Liver (tissue), 8 donors: ENCODE measurements at regions not wholly inside any gene's neighbourhood (a gene's known extent, or its start where the extent isn't known, plus 50 kb on each side); places are given as distances from the start of the nearest gene placed in this dataset.

Experiments used
- DNase-seq: peaks from one replicate; pipeline ENCODE4 v3.0.0-alpha.2; 2017; ENCODE audit warnings: low spot score
- H3K27ac ChIP-seq, 2 donors: one replicate each; pipeline ENCODE4 v1.7.0; 2013; ENCODE audit warnings: inconsistent platforms in 2 of 2, low read length in 2 of 2, control low read depth in 1 of 2, low read depth in 1 of 2, mild to moderate bottlenecking in 1 of 2
- H3K27me3 ChIP-seq, 4 donors: one replicate each; pipeline versions ENCODE4 v1.6.1 to v1.7.0; 2013; ENCODE audit warnings: low read length in 3 of 4, inconsistent platforms in 1 of 4, mild to moderate bottlenecking in 1 of 4, moderate library complexity in 1 of 4; ENCODE audit not compliant: control insufficient read depth in 4 of 4, insufficient read depth in 4 of 4
- H3K36me3 ChIP-seq, 4 donors: one replicate each; pipeline versions ENCODE4 v1.6.1 to v1.7.0; 2013; ENCODE audit warnings: low read length in 3 of 4, mild to moderate bottlenecking in 3 of 4, low read depth in 1 of 4, moderate library complexity in 1 of 4; ENCODE audit not compliant: control insufficient read depth in 4 of 4, insufficient read depth in 3 of 4
- H3K4me1 ChIP-seq, 4 donors: one replicate each; pipeline versions ENCODE4 v1.6.1 to v1.7.0; 2013; ENCODE audit warnings: low read length in 3 of 4, mild to moderate bottlenecking in 3 of 4, moderate library complexity in 1 of 4; ENCODE audit not compliant: control insufficient read depth in 4 of 4, insufficient read depth in 4 of 4
- H3K4me3 ChIP-seq, 3 donors: one replicate each; pipeline versions ENCODE4 v1.6.1 to v1.7.0; 2013; ENCODE audit warnings: low read length in 3 of 3, control low read depth in 1 of 3, low read depth in 1 of 3, mild to moderate bottlenecking in 1 of 3
- H3K9ac ChIP-seq, 2 donors: one replicate each; pipeline ENCODE4 v1.7.0; 2013; ENCODE audit warnings: low read length in 2 of 2, mild to moderate bottlenecking in 2 of 2, moderate library complexity in 2 of 2, control low read depth in 1 of 2, low read depth in 1 of 2
- H3K9me3 ChIP-seq, 4 donors: one replicate each; pipeline versions ENCODE4 v1.6.1 to v1.7.0; 2013; ENCODE audit warnings: low read length in 3 of 4; ENCODE audit not compliant: control insufficient read depth in 4 of 4
- ATF3 ChIP-seq: IDR thresholded peaks from 2 replicates; pipeline ENCODE4 v1.6.1; 2016; ENCODE audit warnings: antibody characterized with exemption
- CTCF ChIP-seq: fragments of 150-350 bp; IDR thresholded peaks from 2 replicates; pipeline ENCODE4 v1.5.1; 2017; ENCODE audit warnings: improper control_type of control experiment, low read depth, low read length; ENCODE audit not compliant: missing input control
- EGR1 ChIP-seq, 2 donors: IDR thresholded peaks; 2 replicates each; pipeline ENCODE4 v1.6.1; 2016 to 2018; ENCODE audit warnings: antibody characterized with exemption in 2 of 2, low read depth in 2 of 2
- FOXA1 ChIP-seq: IDR thresholded peaks from 2 replicates; pipeline ENCODE4 v1.6.1; 2016; ENCODE audit warnings: antibody characterized with exemption
- FOXA2 ChIP-seq: IDR thresholded peaks from 2 replicates; pipeline ENCODE4 v1.6.1; 2016; ENCODE audit warnings: antibody characterized with exemption
- GABPA ChIP-seq, 2 donors: IDR thresholded peaks in 1 of 2; conservative IDR thresholded peaks in 1 of 2; 2 replicates each; pipeline ENCODE4 v1.6.1; 2016; ENCODE audit warnings: antibody characterized with exemption in 2 of 2, mild to moderate bottlenecking in 1 of 2, moderate library complexity in 1 of 2
- HNF4A ChIP-seq, 2 donors: conservative IDR thresholded peaks; 2 replicates each; pipeline ENCODE4 v1.6.1; 2016; ENCODE audit warnings: antibody characterized with exemption in 2 of 2, mild to moderate bottlenecking in 2 of 2
- HNF4G ChIP-seq: IDR thresholded peaks from 2 replicates; pipeline ENCODE4 v1.6.1; 2016; ENCODE audit warnings: antibody characterized with exemption
- JUND ChIP-seq, 2 donors: IDR thresholded peaks; 2 replicates each; pipeline ENCODE4 v1.6.1; 2016; ENCODE audit warnings: antibody characterized with exemption in 2 of 2
- MAX ChIP-seq: IDR thresholded peaks from 2 replicates; pipeline ENCODE4 v1.6.1; 2016; ENCODE audit warnings: antibody characterized with exemption
- NR2F2 ChIP-seq: IDR thresholded peaks from 2 replicates; pipeline ENCODE4 v1.6.1; 2016; ENCODE audit warnings: antibody characterized with exemption
- RAD21 ChIP-seq, 2 donors: IDR thresholded peaks; 2 replicates each; pipeline ENCODE4 v1.6.1; 2016; ENCODE audit warnings: antibody characterized with exemption in 2 of 2, mild to moderate bottlenecking in 2 of 2
- REST ChIP-seq: IDR thresholded peaks from 2 replicates; pipeline ENCODE4 v1.6.1; 2016; ENCODE audit warnings: antibody characterized with exemption, mild to moderate bottlenecking
- RXRA ChIP-seq, 2 donors: IDR thresholded peaks; 2 replicates each; pipeline ENCODE4 v1.6.1; 2017 to 2018; ENCODE audit warnings: antibody characterized with exemption in 2 of 2, mild to moderate bottlenecking in 1 of 2
- SP1 ChIP-seq: IDR thresholded peaks from 2 replicates; pipeline ENCODE4 v1.6.1; 2018; ENCODE audit warnings: antibody characterized with exemption, mild to moderate bottlenecking
- TAF1 ChIP-seq: conservative IDR thresholded peaks from 2 replicates; pipeline ENCODE4 v1.6.1; 2016; ENCODE audit warnings: antibody characterized with exemption, mild to moderate bottlenecking
- ZBTB33 ChIP-seq: IDR thresholded peaks from 2 replicates; pipeline ENCODE4 v1.6.1; 2016; ENCODE audit warnings: antibody characterized with exemption
- WGBS: extraction: QIAGEN DNeasy Blood & Tissue Kit; methylation state at CpG from one replicate; pipeline ENCODE4 v1.1.7; 2013; 5-methylcytosine and 5-hydroxymethylcytosine counted together
- donor health status: healthy.
- donor health status: healthy.
- donor health status: healthy.
- donor health status: healthy.
- donor health status: healthy.

- TF ChIP-seq MAX = no peak
Measured at GRCh38 chr5:4255441-4255840, 659.8 kb downstream of the IRX1 start (continued).

- Histone ChIP-seq H3K4me3 (no peak overlapping the region), H3K9me3 (peaks cover 0 to 3% (median 0%) of the 10 kb centered on the region in 4 donors), H3K27me3 (no peaks in the 10 kb centered on the region), H3K9ac (no peak overlapping the region), H3K27ac (no peak overlapping the region), H3K4me1 (no peaks in the 10 kb centered on the region), H3K36me3 (no peaks in the 10 kb centered on the region)
- 83% methylated on average over 4 of the region's 4 CpGs for WGBS
- DNase-seq = no peak
- TF ChIP-seq GABPA (IDR thresholded peaks at IDR 0.05 in 1 of 2, conservative IDR thresholded peaks at IDR 0.05 in 1 of 2) (no peak), JUND (IDR thresholded peaks at IDR 0.05) (no peak), RAD21 (IDR thresholded peaks at IDR 0.05) (no peak), TAF1 (no peak), NR2F2 (no peak), ZBTB33 (no peak), HNF4A (conservative IDR thresholded peaks at IDR 0.05) (no peak), FOXA1 (no peak), SP1 (no peak), MAX (no peak), HNF4G (no peak), CTCF (no peak), EGR1 (IDR thresholded peaks at IDR 0.05; ENCODE audit: low read depth in 2 of 2) (no peak), RXRA (IDR thresholded peaks at IDR 0.05) (no peak), FOXA2 (no peak), ATF3 (no peak)
Measured at GRCh38 chr5:4258170-4258569, 662.5 kb downstream of the IRX1 start.

- DNase-seq = no peak
- H3K9me3 ChIP-seq = peaks cover 0 to 2% (median 1%) of the 10 kb centered on the region in 4 donors
- no peak overlapping the region for H3K4me3 ChIP-seq
- H3K36me3 ChIP-seq = no peaks in the 10 kb centered on the region
- no peak overlapping the region for H3K27ac ChIP-seq
- no peaks in the 10 kb centered on the region for H3K4me1 ChIP-seq
- TF ChIP-seq RAD21 (IDR thresholded peaks at IDR 0.05) (no peak), MAX (no peak), HNF4A (conservative IDR thresholded peaks at IDR 0.05) (no peak), JUND (IDR thresholded peaks at IDR 0.05) (no peak), ZBTB33 (no peak), HNF4G (no peak), FOXA1 (no peak), SP1 (no peak), ATF3 (no peak), RXRA (IDR thresholded peaks at IDR 0.05) (no peak), TAF1 (no peak), REST (no peak)
- 78% methylated on average over 2 of the region's 2 CpGs for WGBS
- H3K9ac ChIP-seq = no peak overlapping the region
- H3K27me3 ChIP-seq = peaks cover 0 to 2% (median 0%) of the 10 kb centered on the region in 4 donors
Measured at GRCh38 chr5:4271193-4271592, 675.6 kb downstream of the IRX1 start.
